GM12878 (cell line): ENCODE measurements at regions not wholly inside any gene's neighbourhood (a gene's known extent, or its start where the extent isn't known, plus 50 kb on each side); places are given as distances from the start of the nearest gene placed in this dataset.

ENCODE experiments used
- ATAC-seq: fragments of 200-7000 bp; cut with Tn5 transposase; 3 replicates; pipeline ENCODE4 v1.9.1; 2020; ENCODE audit warnings: mild to moderate bottlenecking, moderate library complexity
- BruUV-seq: library from RNA; stranded (reverse); fragments of 400-500 nt; replicated peaks from 2 replicates; lab custom pipeline; 2021; lab: Mats Ljungman, UMichigan
- CTCF ChIA-PET: fragments of 300-600 bp; sonication (Branson Sonifier 250); formaldehyde crosslinking; extraction: SDS; loops from one replicate; lab custom pipeline; 2021; ENCODE audit warnings: inconsistent platforms; lab: Yijun Ruan, JAX
- POLR2A ChIA-PET: fragments of 350-600 bp; formaldehyde crosslinking; extraction: SDS; loops from one replicate; lab custom pipeline; 2021; ENCODE audit warnings: inconsistent platforms; lab: Charles Lee
- RAD21 ChIA-PET: fragments of 300-600 bp; sonication (Branson Sonifier 250); formaldehyde crosslinking; loops from one replicate; lab custom pipeline; 2023; ENCODE audit warnings: antibody characterized with exemption; ENCODE audit not compliant: unreplicated experiment; lab: Charles Lee
- SMC1A ChIA-PET: fragments of 300-600 bp; sonication (Branson Sonifier 250); formaldehyde crosslinking; loops from one replicate; lab custom pipeline; 2023; ENCODE audit not compliant: unreplicated experiment, uncharacterized antibody; lab: Charles Lee
- DNase-seq: peaks from one replicate; pipeline ENCODE4 v3.0.0-alpha.2; 2011; ENCODE audit warnings: low read depth, low spot score
- FAIRE-seq: peaks from 3 replicates; lab custom pipeline; 2011; peaks lifted over from hg19 to GRCh38; lab: Jason Lieb, UNC
- H2AFZ ChIP-seq: 2 replicates; pipeline ENCODE4 v1.6.0; 2011; ENCODE audit warnings: low read depth, low read length, control low read depth; ENCODE audit not compliant: control insufficient read depth
- H3K27ac ChIP-seq: 2 replicates; pipeline ENCODE4 v1.5.1; 2011; ENCODE audit warnings: control low read depth; ENCODE audit not compliant: control insufficient read depth, insufficient read depth
- H3K27me3 ChIP-seq, 2 experiments: replicated peaks in 1 of 2; 2 replicates each; pipeline versions ENCODE4 v1.6.0 to v1.6.1; 2011; ENCODE audit warnings: low read length in 1 of 2; ENCODE audit not compliant: control insufficient read depth in 2 of 2, insufficient read depth in 2 of 2
- H3K36me3 ChIP-seq, 2 experiments: 2 replicates each; pipeline ENCODE4 v1.5.1; 2011; ENCODE audit warnings: low read length in 1 of 2; ENCODE audit not compliant: control insufficient read depth in 2 of 2, insufficient read depth in 2 of 2
- H3K4me1 ChIP-seq: 2 replicates; pipeline ENCODE4 v1.6.1; 2011; ENCODE audit warnings: mild to moderate bottlenecking, low read length, moderate library complexity, mixed read lengths; ENCODE audit not compliant: control insufficient read depth, insufficient read depth
- H3K4me2 ChIP-seq: 2 replicates; pipeline ENCODE4 v1.6.0; 2011; ENCODE audit warnings: control low read depth; ENCODE audit not compliant: control insufficient read depth, insufficient read depth
- H3K4me3 ChIP-seq: fragments of 200-600 bp; sonication (generic); 2 replicates; pipeline ENCODE4 v1.5.1; 2016
- H3K79me2 ChIP-seq: 2 replicates; pipeline ENCODE4 v1.6.0; 2011; ENCODE audit warnings: low read length; ENCODE audit not compliant: control insufficient read depth, insufficient read depth
- H3K9ac ChIP-seq: 2 replicates; pipeline ENCODE4 v1.8.0; 2011; ENCODE audit warnings: low read length, control low read depth, mixed read lengths; ENCODE audit not compliant: control insufficient read depth, insufficient read depth
- H3K9me3 ChIP-seq: replicated peaks from 3 replicates; pipeline ENCODE4 v1.5.1; 2011; ENCODE audit warnings: mild to moderate bottlenecking, low read length; ENCODE audit not compliant: control insufficient read depth, insufficient read depth
- H4K20me1 ChIP-seq: 2 replicates; pipeline ENCODE4 v1.6.0; 2011; ENCODE audit not compliant: control insufficient read depth, insufficient read depth
- CBX5 ChIP-seq: sonication (generic); IDR thresholded peaks from 2 replicates; pipeline ENCODE4 v1.6.1; 2016; ENCODE audit warnings: low read depth, moderate library complexity, mild to moderate bottlenecking, inconsistent platforms
- CEBPB ChIP-seq, 2 experiments: fragments of 150-350 bp in 1 of 2; IDR thresholded peaks; 2 replicates each; pipeline ENCODE4 v1.6.1; 2012 to 2014; ENCODE audit warnings: low read depth in 2 of 2, low read length in 2 of 2, borderline replicate concordance in 1 of 2, inconsistent platforms in 1 of 2
- EZH2 ChIP-seq: IDR thresholded peaks from 2 replicates; pipeline ENCODE4 v1.6.1; 2012; ENCODE audit warnings: low read depth, mild to moderate bottlenecking, control low read depth, inconsistent platforms, low read length, borderline replicate concordance; ENCODE audit not compliant: control insufficient read depth
- KAT2A ChIP-seq: conservative IDR thresholded peaks from 2 replicates; pipeline ENCODE4 v1.6.1; 2011; ENCODE audit warnings: low read depth, low read length; ENCODE audit not compliant: control insufficient read depth
- KLF5 ChIP-seq: fragments of 450-650 bp; IDR thresholded peaks from 2 replicates; pipeline ENCODE4 v1.6.1; 2014; ENCODE audit warnings: mild to moderate bottlenecking; ENCODE audit not compliant: partially characterized antibody
- MYC ChIP-seq: IDR thresholded peaks from 2 replicates; pipeline ENCODE4 v1.6.1; 2011; ENCODE audit warnings: mild to moderate bottlenecking, low read length, moderate library complexity, inconsistent platforms; ENCODE audit not compliant: insufficient read depth, insufficient replicate concordance, insufficient read length, severe bottlenecking
- NFIC ChIP-seq: IDR thresholded peaks from 2 replicates; pipeline ENCODE4 v1.6.1; 2012; ENCODE audit warnings: low read depth, mild to moderate bottlenecking, inconsistent platforms, low read length, moderate library complexity
- NFXL1 ChIP-seq: fragments of 450-650 bp; IDR thresholded peaks from 2 replicates; pipeline ENCODE4 v1.6.1; 2017; ENCODE audit warnings: antibody characterized with exemption, mild to moderate bottlenecking, borderline replicate concordance
- RB1 ChIP-seq: fragments of 450-650 bp; formaldehyde crosslinking; IDR thresholded peaks from 2 replicates; pipeline ENCODE4 v1.6.1; 2017; ENCODE audit warnings: mild to moderate bottlenecking, borderline replicate concordance
- SMAD1 ChIP-seq: fragments of 450-650 bp; IDR thresholded peaks from 2 replicates; pipeline ENCODE4 v1.6.1; 2018; ENCODE audit warnings: mild to moderate bottlenecking, low read depth; ENCODE audit not compliant: partially characterized antibody
- STAT3 ChIP-seq: IDR thresholded peaks from 2 replicates; pipeline ENCODE4 v1.6.1; 2011; ENCODE audit warnings: low read depth, low read length, improper control_type of control experiment
- TARDBP ChIP-seq: IDR thresholded peaks from 2 replicates; pipeline ENCODE4 v1.6.1; 2016; ENCODE audit warnings: borderline replicate concordance
- TCF12 ChIP-seq: IDR thresholded peaks from 2 replicates; pipeline ENCODE4 v1.6.1; 2011; ENCODE audit warnings: low read depth, mild to moderate bottlenecking, low read length
- ZNF384 ChIP-seq: IDR thresholded peaks from 2 replicates; pipeline ENCODE4 v1.6.1; 2012; ENCODE audit warnings: low read depth, mild to moderate bottlenecking, low read length, improper control_type of control experiment, borderline replicate concordance
- ZZZ3 ChIP-seq: IDR thresholded peaks from 2 replicates; pipeline ENCODE4 v1.6.1; 2011; ENCODE audit warnings: low read depth; ENCODE audit not compliant: control insufficient read depth, insufficient read length
- WGBS: methylation state at CpG from one replicate; pipeline ENCODE4 v1.1.6; 2016; ENCODE audit warnings: low lambda C conversion rate; ENCODE audit not compliant: insufficient replicate concordance, insufficient coverage; ENCODE audit errors: missing lambda C conversion rate; 5-methylcytosine and 5-hydroxymethylcytosine counted together
- in situ Hi-C: fragments of 300-500 bp; cut with MboI; formaldehyde crosslinking; loops from 9 replicates; pipeline ENCODE4 v1.14.3; 2018; ENCODE audit warnings: mixed read lengths
- intact Hi-C: fragments of 100-400 bp; cut with micrococcal nuclease; formaldehyde crosslinking; loops from one replicate; pipeline ENCODE4 v1.14.2; 2022; ENCODE audit not compliant: unreplicated experiment
- TF ChIP-seq, protein P1 (sequence below): fragments of 450-650 bp; IDR thresholded peaks from 2 replicates; pipeline ENCODE4 v1.6.1; 2016; ENCODE audit warnings: mild to moderate bottlenecking
- TF ChIP-seq, protein P2 (sequence below): fragments of 450-650 bp; IDR thresholded peaks from 2 replicates; pipeline ENCODE4 v1.6.1; 2017; ENCODE audit warnings: mild to moderate bottlenecking, moderate library complexity

DNA sequence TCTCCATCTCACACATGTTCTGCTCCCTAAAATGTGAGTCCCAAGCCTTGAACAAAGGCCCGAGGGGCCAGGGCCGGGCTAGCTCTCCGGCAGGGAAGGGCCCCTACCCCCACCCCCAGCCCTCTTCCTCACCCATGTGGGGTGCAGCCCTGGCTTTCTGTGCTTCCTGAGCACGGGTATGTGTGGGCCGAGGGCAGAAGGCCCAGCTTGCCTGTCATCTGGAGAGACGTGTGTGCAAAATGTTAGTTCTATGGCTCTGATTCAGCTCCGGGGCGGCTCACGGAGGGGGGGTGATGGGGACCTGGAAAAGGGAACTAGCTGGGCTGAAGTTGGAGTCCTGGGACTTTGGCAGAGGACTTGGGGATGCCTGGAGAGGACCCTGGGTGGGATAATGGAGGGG is 90.3 kb upstream of the ARAP3 start (continued):
- no peak for TF ChIP-seq KAT2A
- TF ChIP-seq ZZZ3, result no peak
- TF ChIP-seq ZNF384, result no peak
- no peak for TF ChIP-seq MYC
- no peak for TF ChIP-seq TCF12
- TF ChIP-seq, protein P1, sequence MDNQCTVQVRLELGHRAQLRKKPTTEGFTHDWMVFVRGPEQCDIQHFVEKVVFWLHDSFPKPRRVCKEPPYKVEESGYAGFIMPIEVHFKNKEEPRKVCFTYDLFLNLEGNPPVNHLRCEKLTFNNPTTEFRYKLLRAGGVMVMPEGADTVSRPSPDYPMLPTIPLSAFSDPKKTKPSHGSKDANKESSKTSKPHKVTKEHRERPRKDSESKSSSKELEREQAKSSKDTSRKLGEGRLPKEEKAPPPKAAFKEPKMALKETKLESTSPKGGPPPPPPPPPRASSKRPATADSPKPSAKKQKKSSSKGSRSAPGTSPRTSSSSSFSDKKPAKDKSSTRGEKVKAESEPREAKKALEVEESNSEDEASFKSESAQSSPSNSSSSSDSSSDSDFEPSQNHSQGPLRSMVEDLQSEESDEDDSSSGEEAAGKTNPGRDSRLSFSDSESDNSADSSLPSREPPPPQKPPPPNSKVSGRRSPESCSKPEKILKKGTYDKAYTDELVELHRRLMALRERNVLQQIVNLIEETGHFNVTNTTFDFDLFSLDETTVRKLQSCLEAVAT, result no peak
- no peak for TF ChIP-seq KLF5
- TF ChIP-seq RB1, result no peak
- no peak for TF ChIP-seq NFIC
- no peak for TF ChIP-seq EZH2
- TF ChIP-seq CBX5, result no peak

DNA sequence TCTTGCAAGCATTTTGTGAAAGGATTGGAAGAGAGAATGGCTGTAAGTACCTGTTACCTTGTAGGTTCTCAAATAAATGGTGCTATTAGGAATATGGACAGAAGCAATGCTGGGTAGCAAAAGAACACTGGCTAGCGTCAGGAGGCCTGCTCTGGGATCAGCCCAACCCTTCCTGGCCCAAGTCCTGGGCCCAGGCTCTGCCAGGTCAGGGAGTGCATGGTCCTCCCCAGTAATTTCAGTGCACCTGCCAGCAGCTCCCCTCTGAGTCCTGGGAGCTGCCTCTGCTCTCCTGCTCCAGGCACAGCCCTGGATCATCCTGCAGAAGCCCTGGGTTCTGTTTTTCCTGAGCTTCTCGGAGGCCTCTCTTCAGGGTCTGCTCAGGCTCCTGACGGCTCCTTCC is 89.5 kb upstream of the ARAP3 start:
- ChIA-PET POLR2A (no interaction called here), CTCF (no interaction called here), SMC1A (no interaction called here), RAD21 (no interaction called here)
- H3K36me3 ChIP-seq, result no peaks in the 10 kb centered on the region
- in situ Hi-C loops (no loop called here), intact Hi-C loops (no loop called here)
- no peak overlapping the region for H3K27ac ChIP-seq
- peaks cover 0 to 4% of the 10 kb centered on the region in 2 experiments; a peak in 1 of 4 replicates for H3K27me3 ChIP-seq
- FAIRE-seq (no peak), ATAC-seq (no peak), DNase-seq (no peak)
- H3K4me1 ChIP-seq, result no peaks in the 10 kb centered on the region
- no peak overlapping the region for H3K4me2 ChIP-seq
- WGBS, result 2% methylated on average over 3 of the region's 3 CpGs
- H2AFZ ChIP-seq, result no peak overlapping the region
- BruUV-seq, result no TSS peak
- no peaks in the 10 kb centered on the region for H3K79me2 ChIP-seq
- no peak overlapping the region for H3K4me3 ChIP-seq
- no peak overlapping the region for H3K9ac ChIP-seq
- H3K9me3 ChIP-seq, result no peaks in the 10 kb centered on the region
- no peaks in the 10 kb centered on the region for H4K20me1 ChIP-seq
- TF ChIP-seq CEBPB (IDR thresholded peaks at IDR 0.05; ENCODE audit: borderline replicate concordance in 1 of 2, low read depth in 2 of 2, low read length in 2 of 2) (no peak), STAT3 (no peak), SMAD1 (no peak), TARDBP (no peak), NFXL1 (no peak)
- TF ChIP-seq, protein P2, sequence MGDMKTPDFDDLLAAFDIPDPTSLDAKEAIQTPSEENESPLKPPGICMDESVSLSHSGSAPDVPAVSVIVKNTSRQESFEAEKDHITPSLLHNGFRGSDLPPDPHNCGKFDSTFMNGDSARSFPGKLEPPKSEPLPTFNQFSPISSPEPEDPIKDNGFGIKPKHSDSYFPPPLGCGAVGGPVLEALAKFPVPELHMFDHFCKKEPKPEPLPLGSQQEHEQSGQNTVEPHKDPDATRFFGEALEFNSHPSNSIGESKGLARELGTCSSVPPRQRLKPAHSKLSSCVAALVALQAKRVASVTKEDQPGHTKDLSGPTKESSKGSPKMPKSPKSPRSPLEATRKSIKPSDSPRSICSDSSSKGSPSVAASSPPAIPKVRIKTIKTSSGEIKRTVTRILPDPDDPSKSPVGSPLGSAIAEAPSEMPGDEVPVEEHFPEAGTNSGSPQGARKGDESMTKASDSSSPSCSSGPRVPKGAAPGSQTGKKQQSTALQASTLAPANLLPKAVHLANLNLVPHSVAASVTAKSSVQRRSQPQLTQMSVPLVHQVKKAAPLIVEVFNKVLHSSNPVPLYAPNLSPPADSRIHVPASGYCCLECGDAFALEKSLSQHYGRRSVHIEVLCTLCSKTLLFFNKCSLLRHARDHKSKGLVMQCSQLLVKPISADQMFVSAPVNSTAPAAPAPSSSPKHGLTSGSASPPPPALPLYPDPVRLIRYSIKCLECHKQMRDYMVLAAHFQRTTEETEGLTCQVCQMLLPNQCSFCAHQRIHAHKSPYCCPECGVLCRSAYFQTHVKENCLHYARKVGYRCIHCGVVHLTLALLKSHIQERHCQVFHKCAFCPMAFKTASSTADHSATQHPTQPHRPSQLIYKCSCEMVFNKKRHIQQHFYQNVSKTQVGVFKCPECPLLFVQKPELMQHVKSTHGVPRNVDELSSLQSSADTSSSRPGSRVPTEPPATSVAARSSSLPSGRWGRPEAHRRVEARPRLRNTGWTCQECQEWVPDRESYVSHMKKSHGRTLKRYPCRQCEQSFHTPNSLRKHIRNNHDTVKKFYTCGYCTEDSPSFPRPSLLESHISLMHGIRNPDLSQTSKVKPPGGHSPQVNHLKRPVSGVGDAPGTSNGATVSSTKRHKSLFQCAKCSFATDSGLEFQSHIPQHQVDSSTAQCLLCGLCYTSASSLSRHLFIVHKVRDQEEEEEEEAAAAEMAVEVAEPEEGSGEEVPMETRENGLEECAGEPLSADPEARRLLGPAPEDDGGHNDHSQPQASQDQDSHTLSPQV, result no peak
